ENCODE measurements at regions not wholly inside any gene's neighbourhood (a gene's known extent, or its start where the extent isn't known, plus 50 kb on each side); places are given as distances from the start of the nearest gene placed in this dataset.
A peak's percentile ranks its signal among the peaks of the same experiment; 100 is the strongest.

DNA sequence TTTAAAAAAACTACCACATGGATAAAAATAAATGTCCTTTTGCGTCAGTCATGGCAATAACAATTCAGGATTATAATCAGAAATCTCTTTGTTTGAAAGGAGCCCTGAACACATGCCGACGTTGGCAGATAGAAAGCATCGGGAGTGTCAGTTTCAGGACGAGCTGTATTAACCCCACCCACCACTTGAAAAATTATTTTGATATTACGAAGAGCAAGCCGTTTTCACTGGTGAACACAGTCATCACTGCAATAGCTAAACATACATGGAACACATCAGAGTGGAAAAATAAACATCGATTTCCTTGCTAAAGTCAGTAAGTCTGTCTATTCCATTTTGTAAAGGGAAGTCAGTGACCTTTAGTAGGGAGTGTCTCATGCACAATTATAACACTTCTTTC, 266.4 kb upstream of the FBXL7 start:
- intact Hi-C loops (cut with DNase I), result no loop called here
- no peaks in the 10 kb centered on the region for H3K4me1 ChIP-seq (replicated peaks in 1 of 2)
- H3K27me3 ChIP-seq, result no peaks in the 10 kb centered on the region
- H3K36me3 ChIP-seq (replicated peaks in 1 of 2), result no peaks in the 10 kb centered on the region
- H3K9me3 ChIP-seq (replicated peaks in 1 of 3), result no peaks in the 10 kb centered on the region
- WGBS, 4 donors, result 57 to 71% (median 63%) methylated on average over 8 of the region's 8 CpGs
- H3K4me3 ChIP-seq, result no peak overlapping the region
- TF ChIP-seq, protein P1, sequence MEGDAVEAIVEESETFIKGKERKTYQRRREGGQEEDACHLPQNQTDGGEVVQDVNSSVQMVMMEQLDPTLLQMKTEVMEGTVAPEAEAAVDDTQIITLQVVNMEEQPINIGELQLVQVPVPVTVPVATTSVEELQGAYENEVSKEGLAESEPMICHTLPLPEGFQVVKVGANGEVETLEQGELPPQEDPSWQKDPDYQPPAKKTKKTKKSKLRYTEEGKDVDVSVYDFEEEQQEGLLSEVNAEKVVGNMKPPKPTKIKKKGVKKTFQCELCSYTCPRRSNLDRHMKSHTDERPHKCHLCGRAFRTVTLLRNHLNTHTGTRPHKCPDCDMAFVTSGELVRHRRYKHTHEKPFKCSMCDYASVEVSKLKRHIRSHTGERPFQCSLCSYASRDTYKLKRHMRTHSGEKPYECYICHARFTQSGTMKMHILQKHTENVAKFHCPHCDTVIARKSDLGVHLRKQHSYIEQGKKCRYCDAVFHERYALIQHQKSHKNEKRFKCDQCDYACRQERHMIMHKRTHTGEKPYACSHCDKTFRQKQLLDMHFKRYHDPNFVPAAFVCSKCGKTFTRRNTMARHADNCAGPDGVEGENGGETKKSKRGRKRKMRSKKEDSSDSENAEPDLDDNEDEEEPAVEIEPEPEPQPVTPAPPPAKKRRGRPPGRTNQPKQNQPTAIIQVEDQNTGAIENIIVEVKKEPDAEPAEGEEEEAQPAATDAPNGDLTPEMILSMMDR (IDR thresholded peaks at IDR 0.05), result no peak
- no peak for TF ChIP-seq POLR2A (IDR thresholded peaks at IDR 0.05)
- H3K27ac ChIP-seq, result no peak overlapping the region
- DNase-seq, result no peak

GRCh38 chr5:15222156-15222555, 277.8 kb upstream of the FBXL7 start:
- WGBS, 4 donors, result 10 to 22% (median 16%) methylated on average over 2 of the region's 2 CpGs
- Histone ChIP-seq H3K36me3 (replicated peaks in 1 of 2) (no peaks in the 10 kb centered on the region), H3K27ac (no peak overlapping the region), H3K4me1 (replicated peaks in 1 of 2) (no peaks in the 10 kb centered on the region), H3K4me3 (no peak overlapping the region), H3K9me3 (replicated peaks in 1 of 3) (no peaks in the 10 kb centered on the region), H3K27me3 (no peaks in the 10 kb centered on the region)
- no peak for DNase-seq
- intact Hi-C loops (cut with DNase I), result no loop called here
- TF ChIP-seq POLR2A (IDR thresholded peaks at IDR 0.05), result no peak
- TF ChIP-seq, protein P1 (IDR thresholded peaks at IDR 0.05), result no peak

DNA sequence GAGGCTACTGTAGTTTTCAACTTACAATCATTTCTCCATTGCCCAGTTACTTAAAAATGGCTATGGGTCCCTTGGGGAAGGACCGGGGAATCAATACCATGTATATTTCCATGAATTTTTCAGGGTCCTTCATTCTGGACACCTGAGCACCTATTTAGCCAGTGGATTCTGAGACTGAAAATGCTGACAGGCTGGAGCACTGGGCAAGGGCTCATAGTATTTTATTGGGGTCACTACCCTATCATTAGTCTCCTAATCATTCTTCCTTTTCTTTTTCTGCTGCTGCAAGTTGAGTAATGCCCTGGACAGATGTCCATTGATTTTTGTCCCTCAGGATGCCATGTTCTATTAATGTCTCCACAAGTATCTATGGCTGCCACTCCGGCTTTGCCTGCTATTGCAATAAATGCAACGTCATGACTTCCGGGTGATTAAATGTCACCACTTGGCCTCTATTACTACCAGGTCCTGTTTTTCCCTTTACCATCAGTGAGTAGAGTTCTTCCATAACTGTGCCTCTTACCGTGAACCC, 279.3 kb upstream of the FBXL7 start:
- Histone ChIP-seq H3K27me3 (no peaks in the 10 kb centered on the region), H3K36me3 (replicated peaks in 1 of 2) (no peaks in the 10 kb centered on the region), H3K27ac (no peak overlapping the region), H3K4me1 (replicated peaks in 1 of 2) (no peaks in the 10 kb centered on the region), H3K4me3 (no peak overlapping the region), H3K9me3 (replicated peaks in 1 of 3) (no peaks in the 10 kb centered on the region)
- DNase-seq, result no peak
- no peak for TF ChIP-seq POLR2A (IDR thresholded peaks at IDR 0.05)
- TF ChIP-seq, protein P1 (IDR thresholded peaks at IDR 0.05), result no peak
- 81 to 89% (median 88%) methylated on average over 5 of the region's 5 CpGs for WGBS, 4 donors
- intact Hi-C loops (cut with DNase I), result no loop called here

GRCh38 chr5:15215056-15215455, 284.9 kb upstream of the FBXL7 start:
- peak in 1 of 7 donors; percentile 1 for DNase-seq
- Histone ChIP-seq H3K36me3 (replicated peaks in 1 of 2) (no peaks in the 10 kb centered on the region), H3K27ac (no peak overlapping the region), H3K4me3 (no peak overlapping the region), H3K4me1 (replicated peaks in 1 of 2) (no peaks in the 10 kb centered on the region), H3K9me3 (replicated peaks in 1 of 3) (no peaks in the 10 kb centered on the region), H3K27me3 (no peaks in the 10 kb centered on the region)
- no peak for TF ChIP-seq POLR2A (IDR thresholded peaks at IDR 0.05)
- TF ChIP-seq, protein P1 (IDR thresholded peaks at IDR 0.05), result no peak
- 37 to 49% (median 46%) methylated on average over 2 of the region's 2 CpGs for WGBS, 4 donors
- intact Hi-C loops (cut with DNase I), result no loop called here
